GM19238 (cell line): ENCODE measurements at regions not wholly inside any gene's neighbourhood (a gene's known extent, or its start where the extent isn't known, plus 50 kb on each side); places are given as distances from the start of the nearest gene placed in this dataset.

Experiments used
- DNase-seq: peaks from one replicate; pipeline ENCODE4 v3.0.0; 2011; ENCODE audit warnings: low spot score; ENCODE audit not compliant: insufficient read length

GRCh38 chr1:195574511-195574910, 1033.7 kb downstream of the KCNT2 start:
- DNase-seq = no peak

GRCh38 chr1:195569934-195570333, 1038.3 kb downstream of the KCNT2 start:
- DNase-seq = no peak

- no peak for DNase-seq
These were observed 1039.9 kb downstream of the KCNT2 start for GRCh38 chr1:195568389-195568788.

GRCh38 chr1:195562074-195562473, 1046.2 kb downstream of the KCNT2 start:
- no peak for DNase-seq

GRCh38 chr1:195550071-195550862, 1058.0 kb downstream of the KCNT2 start:
- no peak for DNase-seq

- DNase-seq = no peak
These were observed 1077.3 kb downstream of the KCNT2 start for GRCh38 chr1:195530961-195531360.

- no peak for DNase-seq
These were observed 1078.4 kb downstream of the KCNT2 start for GRCh38 chr1:195529881-195530280.

- no peak for DNase-seq
These were observed 1087.5 kb downstream of the KCNT2 start for GRCh38 chr1:195520757-195521156.

GRCh38 chr1:195516036-195516435, 1092.2 kb downstream of the KCNT2 start:
- no peak for DNase-seq

- DNase-seq = no peak
These were observed 1096.7 kb downstream of the KCNT2 start for GRCh38 chr1:195511501-195511900.

GRCh38 chr1:195501118-195501517, 1107.1 kb downstream of the KCNT2 start:
- DNase-seq = no peak

- no peak for DNase-seq
These were observed 1112.3 kb downstream of the KCNT2 start for GRCh38 chr1:195495720-195496635.

GRCh38 chr1:195482137-195482536, 1126.1 kb downstream of the KCNT2 start:
- no peak for DNase-seq

- no peak for DNase-seq
These were observed 1126.9 kb downstream of the KCNT2 start for GRCh38 chr1:195481293-195481692.

GRCh38 chr1:195475568-195475967, 1132.7 kb downstream of the KCNT2 start:
- no peak for DNase-seq

- DNase-seq = no peak
These were observed 1135.9 kb downstream of the KCNT2 start for GRCh38 chr1:195472291-195472690.

- DNase-seq = no peak
These were observed 1141.6 kb downstream of the KCNT2 start for GRCh38 chr1:195466639-195467038.

- DNase-seq = no peak
These were observed 1145.6 kb downstream of the KCNT2 start for GRCh38 chr1:195462646-195463045.

- DNase-seq = no peak
These were observed 1146.1 kb downstream of the KCNT2 start for GRCh38 chr1:195462152-195462551.

- DNase-seq = no peak
These were observed 1149.9 kb downstream of the KCNT2 start for GRCh38 chr1:195458365-195458764.

- DNase-seq = no peak
These were observed 1157.4 kb downstream of the KCNT2 start for GRCh38 chr1:195450794-195451193.

- no peak for DNase-seq
These were observed 1168.6 kb downstream of the KCNT2 start for GRCh38 chr1:195439661-195440060.
